LHCN-M2 (cell line): ENCODE measurements at regions not wholly inside any gene's neighbourhood (a gene's known extent, or its start where the extent isn't known, plus 50 kb on each side); places are given as distances from the start of the nearest gene placed in this dataset.

Experiments used
- DNase-seq: peaks from one replicate; pipeline ENCODE4 v3.0.0-alpha.2; 2012; ENCODE audit warnings: low read depth

DNA sequence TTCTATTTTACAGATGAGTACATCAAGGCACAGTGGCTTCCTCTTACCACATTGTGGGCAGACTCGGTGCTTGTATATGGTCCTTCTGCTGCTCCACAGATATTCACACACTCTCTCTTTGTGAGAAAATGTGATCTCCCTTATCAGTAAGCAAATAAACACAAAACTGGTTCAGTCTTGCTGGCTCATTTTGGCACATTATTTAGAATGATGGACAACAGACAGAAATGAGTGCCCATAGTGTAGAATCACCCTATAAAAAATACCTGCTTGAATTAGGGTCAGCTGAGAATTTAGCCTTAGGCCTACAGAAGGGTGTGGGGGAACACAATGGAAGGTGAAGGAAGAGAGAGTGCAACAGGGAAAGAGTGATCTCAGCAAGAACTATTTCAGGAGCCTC lies 423.1 kb downstream of the HLX start:
- DNase-seq = no peak

DNA sequence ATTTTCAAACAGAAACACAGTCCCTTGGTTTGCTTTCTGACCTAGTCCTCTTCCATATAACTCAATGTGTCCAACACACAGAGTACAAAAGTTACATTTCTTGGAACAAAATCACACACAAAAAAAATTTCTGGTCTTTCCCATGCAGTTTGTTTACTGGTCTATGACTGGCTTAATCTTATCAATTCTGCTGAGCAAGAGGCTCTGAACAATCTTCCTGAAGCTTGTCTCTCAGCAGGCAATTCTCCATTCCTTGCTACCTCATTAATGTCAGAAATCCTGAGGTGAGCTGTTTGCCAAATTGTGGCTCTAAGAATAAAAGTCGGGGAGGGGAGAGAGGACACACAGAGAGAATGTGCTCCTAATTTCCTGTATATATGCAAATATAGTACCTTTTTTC lies 423.6 kb downstream of the HLX start:
- DNase-seq = no peak

DNA sequence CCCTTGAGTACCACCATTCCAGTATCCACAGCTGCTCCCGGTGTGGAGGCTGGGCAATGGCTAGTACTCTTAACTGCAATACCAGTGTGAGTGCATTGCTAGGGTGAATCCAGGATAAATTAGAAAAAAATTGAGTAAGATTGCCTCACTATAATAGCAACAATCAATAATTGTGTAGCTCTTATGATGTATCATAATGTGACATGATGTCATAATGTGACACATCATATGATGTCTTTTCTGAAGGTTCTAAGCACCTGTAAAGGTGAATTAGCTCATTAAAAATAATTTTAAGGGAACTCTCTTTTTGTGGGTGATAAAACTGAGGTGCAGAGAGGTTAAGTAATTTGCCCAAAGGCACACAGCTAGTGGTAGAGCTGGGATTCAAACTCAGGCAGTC lies 424.4 kb downstream of the HLX start:
- no peak for DNase-seq

DNA sequence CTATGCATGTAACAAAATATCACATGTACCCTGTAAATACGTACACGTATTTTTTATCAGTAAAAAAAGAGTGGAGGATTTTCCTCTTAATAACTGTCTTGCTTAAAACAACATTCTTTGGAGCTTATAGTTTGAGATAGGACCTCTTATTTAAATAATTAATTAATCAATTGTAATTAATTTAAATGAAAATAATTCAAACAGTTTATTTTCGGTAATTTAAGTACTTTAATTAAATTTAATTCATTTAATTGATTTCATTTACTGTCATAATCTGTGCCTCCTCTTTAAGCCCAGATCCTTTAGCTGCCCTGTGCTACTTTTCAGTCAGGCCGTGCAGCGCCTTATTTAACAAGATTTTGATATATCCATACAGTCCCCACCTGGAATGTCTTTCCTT lies 427.0 kb downstream of the HLX start:
- DNase-seq = no peak

DNA sequence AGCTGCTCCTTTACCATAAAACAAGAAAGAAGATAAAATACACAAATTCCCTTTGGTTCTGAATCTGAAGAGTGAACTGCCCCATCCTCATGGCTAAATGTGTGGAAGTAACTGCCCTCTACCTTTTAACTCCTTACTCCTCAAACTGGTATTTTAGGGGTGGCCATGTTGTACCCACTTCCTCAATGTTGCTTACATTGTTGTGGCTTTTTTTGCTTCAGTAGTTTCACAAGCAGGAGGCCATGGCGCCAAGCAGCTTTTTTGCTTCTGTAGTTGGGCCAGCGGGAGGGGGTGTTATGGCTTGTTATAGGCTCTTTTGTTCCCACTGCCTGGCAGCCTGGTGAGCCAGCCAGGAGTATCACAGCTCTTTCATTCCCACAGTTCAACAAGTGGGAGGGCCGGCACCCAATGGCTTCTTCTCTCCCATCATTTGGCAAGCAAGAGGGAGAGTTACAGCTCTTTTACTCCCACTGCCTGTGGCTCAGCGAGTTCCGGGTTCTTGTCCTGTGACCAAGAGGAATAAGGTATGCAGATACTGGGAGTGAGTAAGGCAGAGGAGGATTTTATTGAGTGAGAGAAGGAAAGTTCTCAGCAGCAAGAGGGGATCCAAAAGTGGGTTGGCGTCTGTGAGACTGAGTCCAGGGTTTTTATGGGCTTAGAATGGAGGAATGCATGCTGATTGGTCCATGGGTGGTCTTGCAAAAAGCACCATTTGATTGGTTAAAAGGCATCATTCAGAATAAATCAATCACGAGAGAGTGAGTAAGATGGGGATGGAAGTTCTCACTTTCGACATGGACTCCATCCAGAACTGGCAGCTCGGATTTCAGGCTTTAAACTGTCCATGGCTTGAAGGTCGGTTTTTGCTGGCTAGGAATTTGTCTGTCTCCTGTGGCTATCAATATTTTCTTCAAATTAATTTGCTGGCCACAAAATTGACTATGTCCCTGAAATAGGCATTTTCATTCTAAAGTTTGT lies 429.6 kb downstream of the HLX start:
- no peak for DNase-seq

DNA sequence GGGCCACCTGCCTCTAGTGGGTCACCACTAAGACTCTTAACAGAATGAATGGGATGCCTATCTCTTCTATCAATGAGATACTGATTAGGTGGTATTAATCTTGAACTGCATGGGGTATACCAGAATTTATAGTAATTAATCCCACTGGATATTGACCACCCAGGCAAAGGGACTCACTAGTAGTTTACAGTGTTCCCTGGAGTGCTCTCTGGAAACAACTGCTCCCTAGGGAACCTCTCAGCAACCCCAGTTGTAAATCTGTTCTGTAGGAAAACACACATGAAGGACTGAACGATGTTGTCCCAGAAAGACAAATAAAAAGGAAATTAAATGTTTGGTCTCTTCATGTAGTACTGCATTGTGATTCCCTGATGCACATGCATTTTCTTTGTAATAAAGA lies 430.5 kb downstream of the HLX start:
- no peak for DNase-seq

DNA sequence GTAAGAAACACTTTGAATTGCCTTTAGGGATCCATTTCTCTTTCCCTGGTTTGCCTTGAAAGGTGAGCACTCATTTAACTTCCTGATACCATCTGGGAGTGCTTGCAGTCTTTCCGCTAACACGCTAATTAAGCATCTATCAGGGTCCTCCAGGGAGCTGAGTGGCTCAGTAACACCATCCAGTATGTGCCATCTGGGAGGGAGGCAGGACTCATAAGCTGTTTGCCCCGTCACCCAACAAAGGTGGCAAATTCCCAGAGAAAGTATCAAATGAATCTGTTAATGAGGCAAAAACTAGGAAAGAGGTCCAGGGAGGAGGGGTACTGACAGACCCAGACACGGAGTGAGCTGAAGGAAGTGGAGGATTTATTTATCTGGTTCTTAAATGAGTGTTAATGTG lies 430.9 kb downstream of the HLX start:
- DNase-seq = no peak

DNA sequence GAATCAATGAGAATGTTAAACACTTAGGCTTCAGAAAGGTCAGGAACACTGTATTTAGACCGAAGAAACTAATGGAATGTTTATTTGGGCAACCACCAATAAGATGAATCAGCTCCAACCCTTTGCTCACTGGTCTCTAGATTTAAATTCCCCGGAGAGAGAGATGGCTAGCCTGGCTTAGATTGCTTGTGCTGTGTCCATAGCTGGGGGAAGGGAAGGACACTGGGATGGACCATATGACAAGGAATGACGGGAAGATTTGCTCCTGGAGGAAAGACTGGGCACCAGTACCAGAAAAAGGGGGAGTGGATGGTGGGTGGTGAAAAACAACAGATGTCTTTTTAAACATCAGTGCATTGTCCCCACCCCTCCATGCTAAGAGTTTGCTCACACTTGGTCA lies 426.6 kb downstream of the DUSP10 start:
- DNase-seq = peak; percentile 90

DNA sequence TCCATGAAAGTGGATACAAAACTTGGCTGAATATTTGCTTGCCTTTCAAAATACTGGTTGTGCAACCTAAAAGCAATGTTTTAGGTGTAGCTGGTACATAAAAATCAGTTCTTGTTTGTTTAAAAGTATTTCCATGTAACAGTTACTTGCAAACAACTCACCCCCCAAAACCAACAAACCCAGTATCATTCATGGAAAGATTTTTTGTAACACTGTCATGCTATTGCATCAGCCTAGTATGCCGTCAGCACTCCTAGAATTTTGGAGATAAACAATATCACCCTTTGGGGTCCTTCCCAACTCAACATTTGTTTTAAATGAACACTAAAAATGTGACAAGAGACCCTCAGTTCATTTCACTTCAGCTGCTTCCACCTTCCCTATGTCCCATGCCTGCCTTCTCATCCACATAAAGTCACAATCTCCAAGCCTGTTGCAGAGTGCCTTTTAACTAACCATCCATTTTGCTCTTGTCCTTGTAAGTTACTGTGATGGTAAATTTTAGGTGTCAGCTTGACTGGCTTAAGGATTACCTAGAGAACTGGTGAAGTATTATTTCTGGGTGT lies 425.3 kb downstream of the DUSP10 start:
- peak; percentile 63 for DNase-seq

DNA sequence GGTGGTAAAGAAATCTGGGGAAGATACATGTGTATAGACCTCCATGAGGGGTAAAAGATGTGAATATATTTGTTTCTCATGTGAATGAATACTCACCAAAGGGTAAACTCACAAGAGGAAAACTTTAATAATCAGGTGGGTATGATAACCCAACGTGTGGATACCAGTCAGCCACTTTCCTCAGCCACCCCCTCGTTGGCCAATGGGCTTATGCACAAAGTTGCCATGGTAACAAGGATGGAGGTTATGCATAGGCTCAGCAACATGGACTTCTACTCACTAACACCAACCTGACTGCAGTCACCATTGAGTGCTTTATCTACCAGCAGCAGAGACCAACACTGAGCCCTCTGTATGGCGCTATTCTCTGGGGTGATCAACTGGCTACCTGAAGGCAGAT lies 424.4 kb downstream of the DUSP10 start:
- no peak for DNase-seq

DNA sequence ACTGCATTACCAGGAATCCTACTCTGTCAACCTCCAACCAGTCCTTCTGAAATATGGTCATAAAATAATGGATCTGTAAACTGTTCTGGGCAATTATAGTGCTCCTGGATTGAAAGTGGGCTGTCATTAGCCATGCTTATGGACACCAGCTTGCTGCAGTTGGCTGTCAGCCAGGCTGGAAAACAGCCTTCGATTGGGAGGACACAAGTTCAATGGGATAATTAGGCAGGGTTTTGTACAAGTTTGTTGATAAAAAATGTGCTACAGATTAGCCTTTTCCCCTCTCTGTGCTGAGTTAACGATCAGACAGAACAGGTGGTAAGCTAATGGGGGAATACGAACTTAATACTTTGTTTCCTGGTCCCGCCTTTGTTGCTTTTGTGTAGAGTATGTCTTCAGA lies 413.9 kb downstream of the DUSP10 start:
- DNase-seq = peak; percentile 62

DNA sequence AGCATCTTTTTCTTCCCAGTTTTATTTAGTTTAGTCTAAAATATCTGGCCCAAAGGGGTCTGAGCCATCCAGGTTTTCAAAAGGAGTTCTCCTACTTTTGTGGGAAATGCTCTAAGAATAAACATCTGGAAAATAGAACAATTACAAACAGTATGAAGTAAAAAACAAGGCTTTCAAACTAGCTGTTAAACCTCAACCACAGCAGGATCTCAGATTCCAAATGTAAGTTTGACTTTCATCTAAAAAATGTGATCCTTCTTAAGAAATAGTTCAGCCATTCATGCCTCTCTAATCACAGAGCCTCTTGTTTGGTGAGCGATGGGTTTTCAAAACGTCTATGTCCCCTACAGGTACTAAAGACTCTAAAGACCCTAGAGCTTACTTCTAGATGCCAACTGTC lies 413.5 kb downstream of the DUSP10 start:
- DNase-seq = peak; percentile 50

DNA sequence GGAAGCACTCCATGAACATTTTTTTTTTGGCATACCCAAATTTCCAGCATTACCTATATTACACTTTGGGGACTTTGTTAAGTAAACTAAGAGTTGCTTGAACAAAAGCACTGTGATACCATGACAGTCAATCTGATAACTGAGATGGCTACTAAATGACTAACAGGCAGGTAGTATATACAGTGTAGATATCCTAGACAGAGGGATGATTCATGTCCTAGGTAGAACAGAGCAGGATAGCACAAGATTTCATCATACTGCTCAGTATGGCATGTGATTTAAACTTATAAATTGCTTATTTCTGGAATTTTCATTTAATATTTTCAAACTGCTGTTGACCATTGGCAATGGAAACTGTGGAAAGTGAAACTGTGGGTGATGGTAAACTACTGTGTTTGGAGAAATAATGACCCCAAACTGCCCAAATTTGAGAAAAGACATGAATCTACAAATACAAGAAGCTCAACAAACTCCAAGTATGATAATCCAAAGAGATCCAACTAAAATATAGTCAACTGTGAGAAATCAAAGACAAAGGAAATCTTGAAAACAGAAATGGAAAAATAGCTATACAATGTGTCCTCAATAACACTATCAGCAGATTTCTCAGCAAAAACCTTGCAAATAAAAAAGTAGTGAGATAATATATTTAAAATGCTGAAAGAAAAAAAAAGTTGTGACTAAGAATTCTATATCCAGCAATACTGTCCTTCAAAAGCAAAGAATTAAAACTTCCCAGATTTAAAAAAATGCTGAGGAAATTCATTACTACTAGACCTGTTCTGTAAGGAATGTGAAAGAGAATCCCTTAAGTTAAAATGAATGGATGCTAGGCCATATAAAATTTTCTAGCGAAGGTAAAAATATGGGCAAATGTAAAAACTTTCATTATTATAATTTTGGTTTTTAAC lies 410.4 kb downstream of the DUSP10 start:
- DNase-seq = no peak

DNA sequence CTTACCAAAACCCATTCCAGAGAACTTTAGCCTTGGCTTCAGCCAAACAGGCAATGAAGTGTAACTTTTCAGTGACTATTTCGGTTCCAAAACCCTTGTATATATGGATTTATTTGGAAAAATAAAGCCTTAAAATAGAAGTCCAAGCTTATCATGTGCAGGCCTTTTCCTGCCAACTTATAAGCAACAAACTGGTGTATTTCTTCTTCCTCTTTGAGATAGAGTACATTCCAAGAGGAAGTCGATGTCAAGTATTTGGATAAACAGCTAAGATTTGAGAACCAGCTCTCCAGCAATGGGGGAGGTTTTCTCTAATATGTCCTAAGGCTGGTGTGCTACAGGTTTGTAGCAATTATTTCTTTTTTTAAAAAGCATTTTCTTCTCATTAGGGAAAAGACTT lies 407.8 kb downstream of the DUSP10 start:
- DNase-seq = no peak

DNA sequence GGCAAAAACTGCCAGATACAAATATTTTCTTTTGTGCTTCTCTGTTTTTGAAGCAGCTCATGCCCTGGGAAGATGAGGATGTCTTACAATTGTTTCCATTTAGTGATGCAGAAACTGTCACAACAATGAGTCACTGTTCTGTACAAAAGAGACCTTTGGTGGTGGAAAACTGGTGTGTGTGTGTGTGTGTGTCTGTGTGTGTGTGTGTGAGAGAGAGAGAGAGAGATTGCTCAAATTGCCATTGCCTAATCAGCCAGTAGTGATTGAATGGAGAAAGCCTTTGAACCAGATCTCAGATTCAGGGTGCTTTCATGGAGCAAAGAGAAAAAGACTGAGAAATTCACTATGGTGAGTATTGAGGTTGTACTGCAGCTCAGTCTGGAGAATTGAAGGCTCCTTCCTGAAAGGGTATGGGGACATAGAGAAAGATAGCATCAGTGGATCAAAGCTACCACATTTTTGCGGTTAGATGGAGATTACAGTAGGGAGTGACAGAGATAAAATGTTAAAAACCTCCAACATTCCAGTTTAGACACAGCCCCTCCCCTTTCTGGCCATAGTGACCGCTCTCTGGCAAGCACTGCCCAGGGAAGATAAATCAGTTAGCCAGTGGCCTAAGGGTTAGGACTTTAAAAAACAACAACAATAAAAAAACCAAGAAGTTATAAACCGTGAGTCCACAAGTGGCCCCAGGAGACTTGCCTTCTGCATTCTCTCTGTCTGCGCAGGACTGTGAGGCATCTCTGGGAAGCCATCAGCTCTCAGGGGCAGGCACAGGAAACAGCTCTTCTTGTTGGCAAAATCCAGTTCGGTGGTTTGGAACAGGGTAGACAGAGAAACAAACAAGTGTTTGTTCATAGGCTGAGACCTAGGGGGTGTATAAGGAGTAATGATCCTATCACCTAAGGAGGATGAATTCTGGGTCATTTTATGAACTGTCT lies 406.5 kb downstream of the DUSP10 start:
- DNase-seq = peak; percentile 97

DNA sequence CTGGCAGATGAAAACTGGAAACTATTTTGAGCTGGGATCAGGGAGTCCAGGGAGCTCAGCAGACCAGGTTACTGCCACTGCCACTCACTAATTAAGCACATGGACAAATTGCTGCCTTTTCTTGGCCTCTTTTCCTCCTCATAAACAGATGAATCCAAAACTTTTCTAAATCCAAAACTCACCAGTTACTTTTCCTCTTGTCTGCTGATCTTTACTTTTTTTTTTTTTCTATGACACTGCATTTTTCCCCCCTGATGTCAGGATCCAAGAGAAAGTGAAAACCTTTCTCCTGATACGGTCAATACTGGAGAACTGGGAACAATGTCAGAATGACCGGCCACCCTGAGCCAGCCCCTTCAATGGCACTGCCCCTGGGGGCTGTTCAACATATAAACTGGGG lies 405.8 kb downstream of the DUSP10 start:
- no peak for DNase-seq

DNA sequence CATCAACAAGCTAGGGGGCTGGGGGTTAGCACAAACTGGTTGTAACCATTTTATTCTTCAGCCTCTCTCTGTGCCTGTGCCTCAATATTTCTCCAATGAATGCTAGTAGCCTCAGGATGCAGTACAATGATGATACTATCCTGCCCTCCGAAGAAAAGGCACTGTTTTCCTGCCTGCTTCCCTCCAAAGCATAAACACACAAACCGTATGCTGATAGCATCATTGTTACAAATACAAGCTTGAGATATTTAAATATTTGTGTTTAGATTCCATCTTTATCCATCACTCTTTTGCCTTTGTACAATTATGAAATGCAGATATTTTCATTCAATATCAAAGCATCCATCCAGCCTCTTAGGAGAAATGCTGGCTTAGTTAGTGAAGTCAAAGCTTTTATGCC lies 404.8 kb downstream of the DUSP10 start:
- no peak for DNase-seq

DNA sequence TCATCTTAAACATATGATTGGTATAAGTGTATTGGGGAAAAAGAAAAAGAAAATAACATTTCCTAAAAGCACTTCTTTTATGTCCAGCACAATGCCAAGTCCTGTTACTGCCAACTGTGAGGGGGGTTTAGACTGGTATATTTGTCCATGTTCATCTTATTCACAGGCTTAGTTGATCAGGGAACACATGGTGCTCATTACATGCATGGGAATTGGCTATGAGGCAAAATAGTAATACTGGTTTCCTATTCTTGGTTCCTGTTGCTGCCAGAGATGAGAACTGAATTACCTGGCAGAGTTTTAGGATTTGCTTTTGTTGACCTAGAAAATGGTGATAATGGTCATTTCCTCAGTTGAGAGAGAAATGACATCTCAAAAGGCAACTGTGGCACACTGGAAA lies 398.8 kb downstream of the DUSP10 start:
- DNase-seq = no peak

DNA sequence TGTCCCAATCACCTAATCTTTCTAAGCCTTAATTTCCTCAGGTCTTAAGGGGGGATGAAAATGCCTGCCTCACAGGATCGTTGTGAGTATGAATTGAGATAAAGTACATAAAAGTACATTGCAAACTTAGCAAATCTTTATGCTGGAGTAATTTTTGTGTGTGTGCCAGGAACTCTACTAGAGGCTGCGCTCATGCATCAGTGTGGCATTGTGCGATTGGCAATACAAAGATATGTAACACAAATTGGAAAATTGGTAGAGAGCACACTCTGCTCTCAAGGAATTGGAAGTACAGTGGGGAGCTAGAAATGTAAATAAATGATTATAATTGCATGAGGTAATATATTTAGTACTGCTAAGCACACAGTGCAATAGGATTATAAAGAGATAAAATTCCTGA lies 398.3 kb downstream of the DUSP10 start:
- DNase-seq = no peak

DNA sequence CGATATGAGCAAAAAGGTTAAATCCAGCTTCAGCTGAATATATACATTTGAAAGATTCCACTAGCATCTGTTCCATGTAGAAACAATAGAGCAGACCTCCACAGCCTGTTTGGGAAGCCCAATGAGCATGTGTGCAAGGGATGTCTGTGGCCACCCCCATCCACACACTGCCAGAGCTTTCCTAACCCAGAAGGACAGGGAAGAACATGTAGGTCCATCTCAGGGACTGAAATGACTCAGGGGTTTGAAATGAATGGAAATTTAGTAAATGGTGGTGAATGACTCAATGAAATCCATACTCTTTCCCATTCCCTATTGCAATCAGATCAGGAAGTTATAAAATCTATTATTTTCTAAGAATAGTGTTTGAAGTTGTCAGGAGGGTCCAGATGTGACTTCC lies 397.2 kb downstream of the DUSP10 start:
- DNase-seq = peak; percentile 85

DNA sequence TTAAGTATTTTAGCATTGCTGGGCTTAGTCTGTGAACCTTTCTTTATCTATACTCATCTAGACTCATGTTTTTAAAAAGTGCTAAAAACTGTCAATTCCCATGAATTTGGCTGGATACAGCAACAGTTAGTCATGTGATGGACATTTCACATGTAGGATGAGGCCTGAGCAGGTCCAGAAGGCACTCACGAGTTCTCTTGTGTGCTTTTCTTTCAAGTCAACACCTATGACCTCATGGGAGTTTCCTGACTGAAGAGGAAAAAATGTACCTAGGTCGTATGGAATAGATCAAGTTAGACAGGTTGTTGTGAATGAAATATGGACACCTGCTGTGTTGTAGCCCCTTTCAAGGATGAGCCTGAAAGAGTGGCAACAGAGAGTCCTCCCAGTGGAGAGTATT lies 394.2 kb downstream of the DUSP10 start:
- DNase-seq = no peak
